ENCODE measurements at regions not wholly inside any gene's neighbourhood (a gene's known extent, or its start where the extent isn't known, plus 50 kb on each side); places are given as distances from the start of the nearest gene placed in this dataset.

DNA sequence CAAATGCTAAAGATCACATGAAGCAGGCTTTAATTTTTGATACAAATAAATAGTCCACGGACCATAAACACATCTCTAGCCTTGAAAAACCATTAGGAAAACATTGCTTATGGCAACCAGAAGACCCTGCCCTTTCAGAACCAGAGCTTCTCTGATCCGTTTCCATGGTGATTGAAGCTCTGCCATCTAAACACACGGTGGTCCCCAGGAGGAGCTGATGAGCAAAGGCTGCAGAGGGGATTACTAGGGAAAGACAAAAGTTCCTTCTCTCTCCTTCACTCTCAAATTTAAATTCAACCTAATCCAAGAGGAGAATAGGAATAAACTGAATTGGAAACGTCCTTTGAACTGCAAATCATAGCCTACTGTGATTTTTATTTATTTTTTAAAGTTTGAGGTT is 122.0 kb upstream of the ATP10A start:
- Mint-ChIP-seq H3K9me3 (ENCODE audit: unreplicated experiment) (no peaks in the 10 kb centered on the region), H3K36me3 (ENCODE audit: low read depth, unreplicated experiment) (no peaks in the 10 kb centered on the region), H3K27me3 (ENCODE audit: unreplicated experiment) (peaks cover 4% of the 10 kb centered on the region), H3K4me1 (ENCODE audit: unreplicated experiment) (no peaks in the 10 kb centered on the region), H3K27ac (ENCODE audit: unreplicated experiment) (no peak overlapping the region), H3K4me3 (ENCODE audit: unreplicated experiment) (no peak overlapping the region)
- TF ChIP-seq, protein P1, sequence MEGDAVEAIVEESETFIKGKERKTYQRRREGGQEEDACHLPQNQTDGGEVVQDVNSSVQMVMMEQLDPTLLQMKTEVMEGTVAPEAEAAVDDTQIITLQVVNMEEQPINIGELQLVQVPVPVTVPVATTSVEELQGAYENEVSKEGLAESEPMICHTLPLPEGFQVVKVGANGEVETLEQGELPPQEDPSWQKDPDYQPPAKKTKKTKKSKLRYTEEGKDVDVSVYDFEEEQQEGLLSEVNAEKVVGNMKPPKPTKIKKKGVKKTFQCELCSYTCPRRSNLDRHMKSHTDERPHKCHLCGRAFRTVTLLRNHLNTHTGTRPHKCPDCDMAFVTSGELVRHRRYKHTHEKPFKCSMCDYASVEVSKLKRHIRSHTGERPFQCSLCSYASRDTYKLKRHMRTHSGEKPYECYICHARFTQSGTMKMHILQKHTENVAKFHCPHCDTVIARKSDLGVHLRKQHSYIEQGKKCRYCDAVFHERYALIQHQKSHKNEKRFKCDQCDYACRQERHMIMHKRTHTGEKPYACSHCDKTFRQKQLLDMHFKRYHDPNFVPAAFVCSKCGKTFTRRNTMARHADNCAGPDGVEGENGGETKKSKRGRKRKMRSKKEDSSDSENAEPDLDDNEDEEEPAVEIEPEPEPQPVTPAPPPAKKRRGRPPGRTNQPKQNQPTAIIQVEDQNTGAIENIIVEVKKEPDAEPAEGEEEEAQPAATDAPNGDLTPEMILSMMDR (IDR thresholded peaks at IDR 0.05; ENCODE audit: unreplicated experiment) = no peak
- DNase-seq (ENCODE audit: low spot score) = no peak

DNA sequence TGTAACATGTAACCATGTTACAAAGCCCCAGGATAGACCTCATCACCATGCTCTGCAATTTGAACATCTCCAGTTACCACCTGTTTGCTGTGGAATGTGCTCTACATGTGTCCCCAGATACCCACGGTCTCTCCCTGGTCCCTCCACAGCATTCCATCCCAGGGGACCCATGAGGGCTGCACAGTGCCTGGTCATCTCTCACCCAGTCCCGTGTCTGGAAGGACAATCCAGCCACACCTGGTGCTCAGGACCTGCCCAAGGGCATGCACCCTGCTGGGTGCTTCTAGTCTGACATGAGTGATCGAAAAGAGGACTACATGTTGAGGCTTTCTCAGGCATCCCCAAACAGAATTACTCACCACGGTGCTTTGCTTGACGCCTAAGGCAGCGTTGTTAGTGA is 119.6 kb upstream of the ATP10A start:
- Mint-ChIP-seq H3K36me3 (ENCODE audit: low read depth, unreplicated experiment) (no peaks in the 10 kb centered on the region), H3K4me3 (ENCODE audit: unreplicated experiment) (no peak overlapping the region), H3K27me3 (ENCODE audit: unreplicated experiment) (no peaks in the 10 kb centered on the region), H3K9me3 (ENCODE audit: unreplicated experiment) (no peaks in the 10 kb centered on the region), H3K27ac (ENCODE audit: unreplicated experiment) (no peak overlapping the region), H3K4me1 (ENCODE audit: unreplicated experiment) (no peaks in the 10 kb centered on the region)
- no peak for DNase-seq (ENCODE audit: low spot score)
- TF ChIP-seq, protein P1 (IDR thresholded peaks at IDR 0.05; ENCODE audit: unreplicated experiment) = no peak

- H3K4me1 Mint-ChIP-seq (ENCODE audit: unreplicated experiment) = no peaks in the 10 kb centered on the region
- no peaks in the 10 kb centered on the region for H3K36me3 Mint-ChIP-seq (ENCODE audit: low read depth, unreplicated experiment)
- no peak overlapping the region for H3K4me3 Mint-ChIP-seq (ENCODE audit: unreplicated experiment)
- TF ChIP-seq, protein P1 (IDR thresholded peaks at IDR 0.05; ENCODE audit: unreplicated experiment) = no peak
- no peak for DNase-seq (ENCODE audit: low spot score)
- no peaks in the 10 kb centered on the region for H3K27me3 Mint-ChIP-seq (ENCODE audit: unreplicated experiment)
- no peaks in the 10 kb centered on the region for H3K9me3 Mint-ChIP-seq (ENCODE audit: unreplicated experiment)
- H3K27ac Mint-ChIP-seq (ENCODE audit: unreplicated experiment) = no peak overlapping the region
These were observed 118.0 kb upstream of the ATP10A start for GRCh38 chr15:25981114-25981513.

DNA sequence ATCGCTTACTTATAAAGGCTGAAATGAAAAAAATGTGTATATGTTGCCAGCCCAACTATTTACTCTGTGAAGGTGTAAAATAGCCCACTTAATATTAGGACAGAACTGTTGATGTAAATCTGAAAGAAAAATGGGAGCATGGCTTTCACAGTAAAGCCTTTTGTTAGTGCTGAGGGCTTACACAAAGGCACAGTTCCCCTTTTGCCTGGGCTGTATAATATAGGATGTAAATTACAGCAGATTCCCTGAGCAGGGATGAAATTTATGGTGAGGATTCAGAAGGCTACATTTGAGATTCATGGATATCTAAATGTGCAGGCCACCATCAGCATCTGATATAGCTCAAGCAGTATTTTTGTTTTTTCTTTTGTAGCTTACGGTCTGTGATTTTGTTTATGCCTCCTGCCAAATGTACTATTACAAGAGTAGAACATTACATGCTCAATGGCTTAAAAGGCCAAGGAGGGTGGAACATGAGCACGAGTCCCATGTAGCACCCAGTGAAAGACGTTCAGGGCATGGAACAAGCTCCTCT is 109.1 kb upstream of the ATP10A start:
- Mint-ChIP-seq H3K27ac (ENCODE audit: unreplicated experiment) (no peak overlapping the region), H3K4me3 (ENCODE audit: unreplicated experiment) (no peak overlapping the region), H3K4me1 (ENCODE audit: unreplicated experiment) (no peaks in the 10 kb centered on the region), H3K36me3 (ENCODE audit: low read depth, unreplicated experiment) (no peaks in the 10 kb centered on the region), H3K27me3 (ENCODE audit: unreplicated experiment) (peaks cover 2% of the 10 kb centered on the region), H3K9me3 (ENCODE audit: unreplicated experiment) (no peaks in the 10 kb centered on the region)
- TF ChIP-seq, protein P1 (IDR thresholded peaks at IDR 0.05; ENCODE audit: unreplicated experiment) = no peak
- no peak for DNase-seq (ENCODE audit: low spot score)

- TF ChIP-seq, protein P1 (IDR thresholded peaks at IDR 0.05; ENCODE audit: unreplicated experiment) = no peak
- Mint-ChIP-seq H3K9me3 (ENCODE audit: unreplicated experiment) (no peaks in the 10 kb centered on the region), H3K4me1 (ENCODE audit: unreplicated experiment) (no peaks in the 10 kb centered on the region), H3K4me3 (ENCODE audit: unreplicated experiment) (no peak overlapping the region), H3K27ac (ENCODE audit: unreplicated experiment) (no peak overlapping the region), H3K36me3 (ENCODE audit: low read depth, unreplicated experiment) (no peaks in the 10 kb centered on the region), H3K27me3 (ENCODE audit: unreplicated experiment) (peaks cover 2% of the 10 kb centered on the region)
- DNase-seq (ENCODE audit: low spot score) = no peak
These were observed 107.9 kb upstream of the ATP10A start for GRCh38 chr15:25971053-25971452.
